SH-SY5Y (cell line): ENCODE measurements at regions not wholly inside any gene's neighbourhood (a gene's known extent, or its start where the extent isn't known, plus 50 kb on each side); places are given as distances from the start of the nearest gene placed in this dataset.

Experiments
- GATA2 ChIP-seq: IDR thresholded peaks from 2 replicates; pipeline ENCODE4 v1.6.1; 2011; ENCODE audit warnings: mild to moderate bottlenecking, low read depth, low read length
- GATA3 ChIP-seq: IDR thresholded peaks from 2 replicates; pipeline ENCODE4 v1.6.1; 2011; ENCODE audit warnings: low read depth, mild to moderate bottlenecking, low read length, moderate library complexity

GRCh38 chr2:145065342-145065741 lies 545.4 kb upstream of the ZEB2 start:
- TF ChIP-seq GATA2, result no peak
- no peak for TF ChIP-seq GATA3
